GM12878 (cell line): ENCODE measurements at regions not wholly inside any gene's neighbourhood (a gene's known extent, or its start where the extent isn't known, plus 50 kb on each side); places are given as distances from the start of the nearest gene placed in this dataset.

Source experiments
- ATAC-seq: fragments of 200-7000 bp; cut with Tn5 transposase; 3 replicates; pipeline ENCODE4 v1.9.1; 2020; ENCODE audit warnings: mild to moderate bottlenecking, moderate library complexity
- BruUV-seq: library from RNA; stranded (reverse); fragments of 400-500 nt; replicated peaks from 2 replicates; lab custom pipeline; 2021; lab: Mats Ljungman, UMichigan
- CTCF ChIA-PET: fragments of 300-600 bp; sonication (Branson Sonifier 250); formaldehyde crosslinking; extraction: SDS; loops from one replicate; lab custom pipeline; 2021; ENCODE audit warnings: inconsistent platforms; lab: Yijun Ruan, JAX
- POLR2A ChIA-PET: fragments of 350-600 bp; formaldehyde crosslinking; extraction: SDS; loops from one replicate; lab custom pipeline; 2021; ENCODE audit warnings: inconsistent platforms; lab: Charles Lee
- RAD21 ChIA-PET: fragments of 300-600 bp; sonication (Branson Sonifier 250); formaldehyde crosslinking; loops from one replicate; lab custom pipeline; 2023; ENCODE audit warnings: antibody characterized with exemption; ENCODE audit not compliant: unreplicated experiment; lab: Charles Lee
- SMC1A ChIA-PET: fragments of 300-600 bp; sonication (Branson Sonifier 250); formaldehyde crosslinking; loops from one replicate; lab custom pipeline; 2023; ENCODE audit not compliant: unreplicated experiment, uncharacterized antibody; lab: Charles Lee
- DNase-seq: peaks from one replicate; pipeline ENCODE4 v3.0.0-alpha.2; 2011; ENCODE audit warnings: low read depth, low spot score
- FAIRE-seq: peaks from 3 replicates; lab custom pipeline; 2011; peaks lifted over from hg19 to GRCh38; lab: Jason Lieb, UNC
- H2AFZ ChIP-seq: 2 replicates; pipeline ENCODE4 v1.6.0; 2011; ENCODE audit warnings: low read depth, low read length, control low read depth; ENCODE audit not compliant: control insufficient read depth
- H3K27ac ChIP-seq: 2 replicates; pipeline ENCODE4 v1.5.1; 2011; ENCODE audit warnings: control low read depth; ENCODE audit not compliant: control insufficient read depth, insufficient read depth
- H3K27me3 ChIP-seq, 2 experiments: replicated peaks in 1 of 2; 2 replicates each; pipeline versions ENCODE4 v1.6.0 to v1.6.1; 2011; ENCODE audit warnings: low read length in 1 of 2; ENCODE audit not compliant: control insufficient read depth in 2 of 2, insufficient read depth in 2 of 2
- H3K36me3 ChIP-seq, 2 experiments: 2 replicates each; pipeline ENCODE4 v1.5.1; 2011; ENCODE audit warnings: low read length in 1 of 2; ENCODE audit not compliant: control insufficient read depth in 2 of 2, insufficient read depth in 2 of 2
- H3K4me1 ChIP-seq: 2 replicates; pipeline ENCODE4 v1.6.1; 2011; ENCODE audit warnings: mild to moderate bottlenecking, low read length, moderate library complexity, mixed read lengths; ENCODE audit not compliant: control insufficient read depth, insufficient read depth
- H3K4me2 ChIP-seq: 2 replicates; pipeline ENCODE4 v1.6.0; 2011; ENCODE audit warnings: control low read depth; ENCODE audit not compliant: control insufficient read depth, insufficient read depth
- H3K4me3 ChIP-seq: fragments of 200-600 bp; sonication (generic); 2 replicates; pipeline ENCODE4 v1.5.1; 2016
- H3K79me2 ChIP-seq: 2 replicates; pipeline ENCODE4 v1.6.0; 2011; ENCODE audit warnings: low read length; ENCODE audit not compliant: control insufficient read depth, insufficient read depth
- H3K9ac ChIP-seq: 2 replicates; pipeline ENCODE4 v1.8.0; 2011; ENCODE audit warnings: low read length, control low read depth, mixed read lengths; ENCODE audit not compliant: control insufficient read depth, insufficient read depth
- H3K9me3 ChIP-seq: replicated peaks from 3 replicates; pipeline ENCODE4 v1.5.1; 2011; ENCODE audit warnings: mild to moderate bottlenecking, low read length; ENCODE audit not compliant: control insufficient read depth, insufficient read depth
- H4K20me1 ChIP-seq: 2 replicates; pipeline ENCODE4 v1.6.0; 2011; ENCODE audit not compliant: control insufficient read depth, insufficient read depth
- CBFB ChIP-seq: IDR thresholded peaks from 2 replicates; pipeline ENCODE4 v1.6.1; 2016; ENCODE audit warnings: antibody characterized with exemption, low read depth
- CBX3 ChIP-seq: fragments of 200-600 bp; sonication (generic); IDR thresholded peaks from 2 replicates; pipeline ENCODE4 v1.6.1; 2016; ENCODE audit warnings: low read depth, borderline replicate concordance
- CREM ChIP-seq: IDR thresholded peaks from 2 replicates; pipeline ENCODE4 v1.6.1; 2014; ENCODE audit warnings: antibody characterized with exemption, low read depth
- EZH2 ChIP-seq: IDR thresholded peaks from 2 replicates; pipeline ENCODE4 v1.6.1; 2012; ENCODE audit warnings: low read depth, mild to moderate bottlenecking, control low read depth, inconsistent platforms, low read length, borderline replicate concordance; ENCODE audit not compliant: control insufficient read depth
- GATAD2B ChIP-seq: fragments of 450-650 bp; conservative IDR thresholded peaks from 2 replicates; pipeline ENCODE4 v1.6.1; 2017; ENCODE audit warnings: low read depth, mild to moderate bottlenecking, moderate library complexity
- NBN ChIP-seq: fragments of 450-650 bp; IDR thresholded peaks from 2 replicates; pipeline ENCODE4 v1.6.1; 2016
- SMAD5 ChIP-seq: IDR thresholded peaks from 2 replicates; pipeline ENCODE4 v1.6.1; 2016; ENCODE audit warnings: antibody characterized with exemption, low read depth
- WGBS: methylation state at CpG from one replicate; pipeline ENCODE4 v1.1.6; 2016; ENCODE audit warnings: low lambda C conversion rate; ENCODE audit not compliant: insufficient replicate concordance, insufficient coverage; ENCODE audit errors: missing lambda C conversion rate; 5-methylcytosine and 5-hydroxymethylcytosine counted together
- in situ Hi-C: fragments of 300-500 bp; cut with MboI; formaldehyde crosslinking; loops from 9 replicates; pipeline ENCODE4 v1.14.3; 2018; ENCODE audit warnings: mixed read lengths
- intact Hi-C: fragments of 100-400 bp; cut with micrococcal nuclease; formaldehyde crosslinking; loops from one replicate; pipeline ENCODE4 v1.14.2; 2022; ENCODE audit not compliant: unreplicated experiment
- TF ChIP-seq, protein P1 (sequence below): fragments of 450-650 bp; IDR thresholded peaks from 2 replicates; pipeline ENCODE4 v1.6.1; 2014; ENCODE audit warnings: mild to moderate bottlenecking
- TF ChIP-seq, protein P2 (sequence below): IDR thresholded peaks from 2 replicates; pipeline ENCODE4 v1.6.1; 2012; ENCODE audit warnings: low read length, inconsistent platforms
- TF ChIP-seq, protein P3 (sequence below): fragments of 450-650 bp; IDR thresholded peaks from 2 replicates; pipeline ENCODE4 v1.6.1; 2017; ENCODE audit warnings: mild to moderate bottlenecking

DNA sequence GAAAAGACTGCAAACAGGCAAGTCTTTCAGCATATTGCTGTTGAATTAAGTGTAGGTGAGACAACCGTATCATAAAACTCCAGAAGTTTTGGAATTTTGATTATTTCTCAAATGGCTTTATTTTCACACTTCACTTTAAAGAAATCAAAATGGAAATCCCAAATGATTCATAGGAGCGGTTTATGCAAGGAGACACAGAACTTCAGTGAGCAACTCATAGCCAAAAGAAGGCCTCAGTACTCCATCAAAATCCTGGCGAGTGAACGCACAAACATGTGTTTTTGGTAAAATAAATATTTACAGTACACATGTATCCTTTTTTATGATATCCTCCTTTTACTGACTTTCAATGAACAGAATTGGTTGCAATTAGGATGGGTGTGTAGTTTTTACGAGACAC, 140.4 kb upstream of the APCDD1 start (continued):
- TF ChIP-seq GATAD2B (no peak), NBN (no peak), EZH2 (no peak), CBX3 (no peak)
- TF ChIP-seq, protein P1, sequence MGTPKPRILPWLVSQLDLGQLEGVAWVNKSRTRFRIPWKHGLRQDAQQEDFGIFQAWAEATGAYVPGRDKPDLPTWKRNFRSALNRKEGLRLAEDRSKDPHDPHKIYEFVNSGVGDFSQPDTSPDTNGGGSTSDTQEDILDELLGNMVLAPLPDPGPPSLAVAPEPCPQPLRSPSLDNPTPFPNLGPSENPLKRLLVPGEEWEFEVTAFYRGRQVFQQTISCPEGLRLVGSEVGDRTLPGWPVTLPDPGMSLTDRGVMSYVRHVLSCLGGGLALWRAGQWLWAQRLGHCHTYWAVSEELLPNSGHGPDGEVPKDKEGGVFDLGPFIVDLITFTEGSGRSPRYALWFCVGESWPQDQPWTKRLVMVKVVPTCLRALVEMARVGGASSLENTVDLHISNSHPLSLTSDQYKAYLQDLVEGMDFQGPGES: no peak
- TF ChIP-seq, protein P2, sequence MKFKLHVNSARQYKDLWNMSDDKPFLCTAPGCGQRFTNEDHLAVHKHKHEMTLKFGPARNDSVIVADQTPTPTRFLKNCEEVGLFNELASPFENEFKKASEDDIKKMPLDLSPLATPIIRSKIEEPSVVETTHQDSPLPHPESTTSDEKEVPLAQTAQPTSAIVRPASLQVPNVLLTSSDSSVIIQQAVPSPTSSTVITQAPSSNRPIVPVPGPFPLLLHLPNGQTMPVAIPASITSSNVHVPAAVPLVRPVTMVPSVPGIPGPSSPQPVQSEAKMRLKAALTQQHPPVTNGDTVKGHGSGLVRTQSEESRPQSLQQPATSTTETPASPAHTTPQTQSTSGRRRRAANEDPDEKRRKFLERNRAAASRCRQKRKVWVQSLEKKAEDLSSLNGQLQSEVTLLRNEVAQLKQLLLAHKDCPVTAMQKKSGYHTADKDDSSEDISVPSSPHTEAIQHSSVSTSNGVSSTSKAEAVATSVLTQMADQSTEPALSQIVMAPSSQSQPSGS: no peak

DNA sequence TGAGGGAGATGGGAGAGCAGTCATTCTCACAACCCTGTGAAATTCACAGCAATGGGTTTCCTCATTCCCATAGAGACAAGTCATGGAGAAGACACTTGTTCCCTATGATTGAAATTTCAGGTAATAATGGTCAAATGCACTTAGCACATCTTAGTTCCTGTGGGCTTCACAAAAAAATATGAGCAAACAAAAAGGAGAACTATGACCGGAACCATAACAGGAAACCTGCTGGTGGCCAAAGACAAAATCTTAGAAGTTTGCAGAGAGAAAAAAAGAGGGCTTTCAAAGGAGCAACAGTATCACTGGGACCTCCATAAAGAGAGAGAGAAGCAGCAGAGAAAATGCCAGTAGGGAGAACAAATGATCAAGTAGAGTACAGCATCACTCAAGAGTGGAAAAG, 138.9 kb upstream of the APCDD1 start:
- H4K20me1 ChIP-seq: no peaks in the 10 kb centered on the region
- DNase-seq: no peak
- H3K4me1 ChIP-seq: no peaks in the 10 kb centered on the region
- H3K27ac ChIP-seq: no peak overlapping the region
- no peak for ATAC-seq
- ChIA-PET SMC1A (no interaction called here), POLR2A (no interaction called here), CTCF (no interaction called here), RAD21 (no interaction called here)
- intact Hi-C loops: no loop called here
- no peak for FAIRE-seq
- H3K27me3 ChIP-seq: peaks cover 0 to 2% of the 10 kb centered on the region in 2 experiments; a peak in 1 of 4 replicates
- no peaks in the 10 kb centered on the region for H3K9me3 ChIP-seq
- H3K36me3 ChIP-seq: no peaks in the 10 kb centered on the region
- no peak overlapping the region for H3K4me2 ChIP-seq
- H3K4me3 ChIP-seq: no peak overlapping the region
- in situ Hi-C loops: loop anchor here (25.0 kb wide), 1 partner anchor 1478 kb away; no protein-coding TSS in a partner anchor
- no TSS peak for BruUV-seq
- TF ChIP-seq, protein P3, sequence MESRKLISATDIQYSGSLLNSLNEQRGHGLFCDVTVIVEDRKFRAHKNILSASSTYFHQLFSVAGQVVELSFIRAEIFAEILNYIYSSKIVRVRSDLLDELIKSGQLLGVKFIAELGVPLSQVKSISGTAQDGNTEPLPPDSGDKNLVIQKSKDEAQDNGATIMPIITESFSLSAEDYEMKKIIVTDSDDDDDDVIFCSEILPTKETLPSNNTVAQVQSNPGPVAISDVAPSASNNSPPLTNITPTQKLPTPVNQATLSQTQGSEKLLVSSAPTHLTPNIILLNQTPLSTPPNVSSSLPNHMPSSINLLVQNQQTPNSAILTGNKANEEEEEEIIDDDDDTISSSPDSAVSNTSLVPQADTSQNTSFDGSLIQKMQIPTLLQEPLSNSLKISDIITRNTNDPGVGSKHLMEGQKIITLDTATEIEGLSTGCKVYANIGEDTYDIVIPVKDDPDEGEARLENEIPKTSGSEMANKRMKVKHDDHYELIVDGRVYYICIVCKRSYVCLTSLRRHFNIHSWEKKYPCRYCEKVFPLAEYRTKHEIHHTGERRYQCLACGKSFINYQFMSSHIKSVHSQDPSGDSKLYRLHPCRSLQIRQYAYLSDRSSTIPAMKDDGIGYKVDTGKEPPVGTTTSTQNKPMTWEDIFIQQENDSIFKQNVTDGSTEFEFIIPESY: no peak
- no peak for TF ChIP-seq SMAD5
- no peak for TF ChIP-seq CBFB
- no peak for TF ChIP-seq CREM
- no peaks in the 10 kb centered on the region for H3K79me2 ChIP-seq
- H2AFZ ChIP-seq: no peak overlapping the region
- H3K9ac ChIP-seq: no peak overlapping the region
- WGBS: 7% methylated on average over 1 of the region's 1 CpG
